ENCODE measurements at regions not wholly inside any gene's neighbourhood (a gene's known extent, or its start where the extent isn't known, plus 50 kb on each side); places are given as distances from the start of the nearest gene placed in this dataset.

GRCh38 chr13:111540486-111540885, 220.0 kb downstream of the TEX29 start:
- TF ChIP-seq TAF1 (IDR thresholded peaks at IDR 0.05; ENCODE audit: low read depth): no peak
- TF ChIP-seq SMC3 (conservative IDR thresholded peaks at IDR 0.05; ENCODE audit: poor library complexity): no peak
- no peak for TF ChIP-seq CTCF (IDR thresholded peaks at IDR 0.05; ENCODE audit: poor library complexity, severe bottlenecking)
- TF ChIP-seq POLR2AphosphoS5 (IDR thresholded peaks at IDR 0.05): no peak
- H2AFZ ChIP-seq (ENCODE audit: low read depth, low read length): no peak overlapping the region
- H3K4me3 ChIP-seq (ENCODE audit: low read length): no peak overlapping the region
- no peaks in the 10 kb centered on the region for H3K36me3 ChIP-seq (ENCODE audit: insufficient read depth, low read length)
- H3K27ac ChIP-seq (ENCODE audit: low read length): no peak overlapping the region
- no peak overlapping the region for H3K9ac ChIP-seq (ENCODE audit: low read length)
- no peaks in the 10 kb centered on the region for H3K27me3 ChIP-seq (ENCODE audit: insufficient read depth, low read depth, low read length)
- H3K9me3 ChIP-seq (ENCODE audit: low read length): no peaks in the 10 kb centered on the region
- no peaks in the 10 kb centered on the region for H3K79me2 ChIP-seq (replicated peaks; ENCODE audit: insufficient read depth, low read length)
- no peak overlapping the region for H3K4me2 ChIP-seq (ENCODE audit: low read length)
- H4K20me1 ChIP-seq (ENCODE audit: insufficient read depth): no peaks in the 10 kb centered on the region
- H3F3A ChIP-seq (ENCODE audit: insufficient read depth, low read length, poor library complexity, severe bottlenecking): no peaks in the 10 kb centered on the region
- no peaks in the 10 kb centered on the region for H3K9me2 ChIP-seq (ENCODE audit: insufficient read depth, low read length)

- Histone ChIP-seq H3K9ac (ENCODE audit: low read length) (no peak overlapping the region), H3K9me3 (ENCODE audit: low read length) (no peaks in the 10 kb centered on the region), H3F3A (ENCODE audit: insufficient read depth, low read length, poor library complexity, severe bottlenecking) (no peaks in the 10 kb centered on the region), H3K36me3 (ENCODE audit: insufficient read depth, low read length) (no peaks in the 10 kb centered on the region), H3K9me2 (ENCODE audit: insufficient read depth, low read length) (no peaks in the 10 kb centered on the region), H3K79me2 (replicated peaks; ENCODE audit: insufficient read depth, low read length) (no peaks in the 10 kb centered on the region), H4K20me1 (ENCODE audit: insufficient read depth) (no peaks in the 10 kb centered on the region), H3K4me2 (ENCODE audit: low read length) (no peak overlapping the region), H3K27ac (ENCODE audit: low read length) (no peak overlapping the region), H2AFZ (ENCODE audit: low read depth, low read length) (no peak overlapping the region), H3K4me3 (ENCODE audit: low read length) (no peak overlapping the region), H3K27me3 (ENCODE audit: insufficient read depth, low read depth, low read length) (no peaks in the 10 kb centered on the region)
- TF ChIP-seq REST (IDR thresholded peaks at IDR 0.05; ENCODE audit: borderline replicate concordance): no peak
- no peak for TF ChIP-seq RAD21 (conservative IDR thresholded peaks at IDR 0.05)
- TF ChIP-seq TAF1 (IDR thresholded peaks at IDR 0.05; ENCODE audit: low read depth): no peak
- no peak for TF ChIP-seq EP300 (conservative IDR thresholded peaks at IDR 0.05; ENCODE audit: poor library complexity, severe bottlenecking)
- no peak for TF ChIP-seq CTCF (IDR thresholded peaks at IDR 0.05; ENCODE audit: poor library complexity, severe bottlenecking)
- no peak for TF ChIP-seq EZH2 (IDR thresholded peaks at IDR 0.05; ENCODE audit: borderline replicate concordance, insufficient read depth, low read length, poor library complexity, severe bottlenecking)
- no peak for TF ChIP-seq SMC3 (conservative IDR thresholded peaks at IDR 0.05; ENCODE audit: poor library complexity)
- TF ChIP-seq MXI1 (conservative IDR thresholded peaks at IDR 0.05; ENCODE audit: poor library complexity, severe bottlenecking): no peak
- no peak for TF ChIP-seq POLR2AphosphoS5 (IDR thresholded peaks at IDR 0.05)
Measured at GRCh38 chr13:111541345-111541744, 220.9 kb downstream of the TEX29 start.
